GM11168 (cell line): ENCODE measurements at regions not wholly inside any gene's neighbourhood (a gene's known extent, or its start where the extent isn't known, plus 50 kb on each side); places are given as distances from the start of the nearest gene placed in this dataset.
"Not testable (repeated sequence)": the region's sequence is repeated elsewhere in the genome, so short reads cannot be mapped to it uniquely, and the experiment has no call there.

Experiments used
- in situ Hi-C: fragments of 300-500 bp; cut with MboI; formaldehyde crosslinking; loops from one replicate; pipeline ENCODE4 v1.12.0; 2022; ENCODE audit warnings: low sequenced_read_pairs; ENCODE audit not compliant: unreplicated experiment

DNA sequence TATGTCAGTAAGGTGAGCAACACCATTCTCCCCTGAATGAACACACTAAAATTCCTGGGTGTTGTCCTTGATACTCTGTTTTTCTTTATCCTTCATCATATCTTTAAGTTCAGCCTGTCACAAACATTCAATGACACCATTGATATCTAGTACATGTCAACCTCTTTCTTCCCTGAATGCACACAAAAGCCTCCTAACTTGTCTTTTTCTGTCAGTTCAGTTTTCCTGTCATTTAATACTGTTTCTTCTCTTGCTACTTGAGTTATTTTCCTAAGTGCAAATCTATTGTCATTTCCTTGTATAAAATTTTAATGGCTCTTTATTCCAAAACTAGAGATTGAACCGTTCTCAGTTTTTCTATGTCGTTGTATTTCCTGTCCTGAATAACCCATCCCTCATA is 1107.6 kb upstream of the SLC39A10 start:
- in situ Hi-C loops: no loop called here

DNA sequence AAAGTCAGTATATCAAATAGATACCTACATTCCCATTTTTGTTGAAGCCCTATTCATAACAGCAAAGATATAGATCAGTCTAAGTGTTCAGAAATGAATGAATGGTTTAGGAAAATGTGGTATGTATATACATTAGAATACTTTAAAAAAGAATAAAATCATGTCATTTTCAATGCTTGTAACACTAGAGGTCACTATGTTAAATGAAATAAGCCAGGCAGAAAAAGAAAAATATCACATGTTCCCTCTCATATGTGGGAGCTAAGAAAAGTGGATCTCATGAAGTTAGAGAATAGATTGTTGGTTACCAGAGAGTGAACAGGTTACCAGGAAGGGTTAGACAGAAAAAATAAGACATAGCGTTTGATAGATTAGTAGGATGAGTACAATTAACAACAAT is 1111.0 kb upstream of the SLC39A10 start:
- in situ Hi-C loops: no loop called here

DNA sequence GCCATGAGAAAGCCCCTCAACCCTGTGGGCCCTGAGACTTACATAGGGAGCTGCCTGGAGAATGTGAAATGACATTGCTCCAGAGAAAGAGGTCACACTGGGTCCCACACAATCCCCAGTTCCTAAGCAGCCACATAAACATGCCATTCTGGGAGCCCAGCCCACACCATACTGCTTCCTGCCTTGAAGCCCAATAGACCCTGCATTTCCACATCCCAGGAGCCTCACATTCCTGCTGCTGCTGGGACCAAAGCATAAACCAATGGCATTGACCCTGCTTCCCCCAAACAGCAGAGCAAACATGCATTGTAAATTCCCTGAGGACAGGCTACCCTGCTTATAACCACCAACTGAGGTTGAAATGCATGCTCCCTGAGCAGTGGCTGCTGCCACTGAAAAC is 1117.6 kb upstream of the SLC39A10 start:
- in situ Hi-C loops: no loop called here

DNA sequence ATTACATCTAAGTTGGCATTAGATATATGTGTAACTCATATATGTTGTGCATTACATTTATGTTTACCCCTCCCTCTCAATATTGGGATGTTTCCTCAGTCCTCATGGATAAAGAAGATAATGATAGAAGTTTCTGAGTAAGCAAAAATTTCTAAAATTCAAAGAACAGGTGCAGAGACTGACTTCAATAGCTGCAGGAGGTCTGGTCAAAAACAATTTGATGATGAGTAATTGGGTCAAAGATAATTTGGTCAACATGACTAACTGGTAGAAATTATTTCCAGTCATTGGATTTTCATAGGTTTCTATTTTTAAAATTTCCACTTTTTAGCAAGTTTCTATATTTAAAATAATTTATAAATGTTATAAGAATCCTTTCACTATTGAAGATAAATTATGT is 1130.9 kb upstream of the SLC39A10 start:
- in situ Hi-C loops: no loop called here

DNA sequence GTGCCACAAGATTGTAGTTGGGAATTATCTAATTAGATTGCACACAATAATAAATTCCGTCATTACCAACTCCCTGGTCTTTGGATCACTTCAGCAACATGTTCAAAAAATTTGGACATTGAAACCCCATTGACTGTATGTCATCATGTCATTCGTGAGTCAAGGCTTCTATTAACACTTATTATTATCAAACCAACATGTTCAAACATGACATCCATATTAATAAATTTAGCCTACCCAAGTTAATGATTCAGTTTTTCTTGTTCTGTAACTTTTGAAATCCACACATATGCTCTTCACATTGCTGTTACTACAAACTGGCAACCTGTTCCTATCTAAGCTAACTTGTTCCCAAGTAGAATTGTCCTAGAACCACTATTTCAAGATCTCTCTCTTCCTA is 1142.7 kb upstream of the SLC39A10 start:
- in situ Hi-C loops: no loop called here

DNA sequence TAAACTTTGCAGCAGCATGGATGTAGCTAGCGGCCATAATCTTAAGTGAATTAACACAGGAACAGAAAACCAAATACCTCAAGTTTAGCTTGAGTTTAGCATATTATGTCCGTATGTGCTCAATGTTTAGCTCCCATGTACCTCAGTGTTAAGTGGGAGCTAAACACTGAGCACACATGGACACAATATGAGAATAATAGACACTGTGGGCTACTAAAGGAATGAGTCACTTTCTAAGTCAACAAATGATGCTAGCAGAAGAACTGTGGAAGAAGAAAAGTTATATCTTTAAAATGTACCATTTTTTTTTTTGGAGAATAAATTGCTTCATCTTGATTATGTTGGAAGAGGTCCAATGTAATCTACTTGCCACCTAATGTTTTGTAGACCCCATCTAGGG is 1146.0 kb upstream of the SLC39A10 start:
- in situ Hi-C loops: not testable (repeated sequence)

DNA sequence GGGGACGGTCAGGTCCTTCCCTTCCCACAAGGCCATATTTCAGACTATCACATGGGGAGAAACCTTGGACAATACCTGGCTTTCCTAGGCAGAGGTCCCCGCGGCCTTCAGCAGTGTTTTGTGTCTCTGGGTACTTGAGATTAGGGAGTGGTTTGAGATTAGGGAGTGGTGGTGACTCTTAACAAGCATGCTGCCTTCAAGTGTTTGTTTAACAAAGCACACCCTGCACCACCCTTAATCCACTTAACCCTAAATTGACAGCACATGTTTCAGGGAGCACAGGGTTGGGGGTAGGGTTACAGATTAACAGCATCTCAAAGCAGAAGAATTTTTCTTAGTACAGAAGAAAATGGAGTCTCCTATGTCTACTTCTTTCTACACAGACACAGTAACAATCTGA is 1152.2 kb upstream of the SLC39A10 start:
- in situ Hi-C loops: not testable (repeated sequence)

DNA sequence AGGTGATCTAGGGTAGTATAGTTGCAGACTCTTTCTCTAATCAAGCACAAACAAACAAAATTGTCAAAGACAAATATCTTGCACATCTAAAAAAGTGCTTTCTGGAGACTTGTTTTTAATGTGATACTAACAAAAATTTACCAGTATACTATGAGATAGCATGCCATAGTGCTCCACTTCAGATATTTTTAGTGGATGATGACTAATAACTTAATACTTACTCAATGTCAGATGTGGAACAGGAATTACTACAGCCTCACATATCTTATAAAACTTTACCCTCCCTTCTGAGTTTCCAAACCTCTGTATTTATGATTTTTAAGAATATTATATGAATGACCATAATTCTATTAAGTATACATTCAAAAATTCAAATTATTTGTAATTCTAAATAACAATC is 1162.0 kb upstream of the SLC39A10 start:
- in situ Hi-C loops: no loop called here

DNA sequence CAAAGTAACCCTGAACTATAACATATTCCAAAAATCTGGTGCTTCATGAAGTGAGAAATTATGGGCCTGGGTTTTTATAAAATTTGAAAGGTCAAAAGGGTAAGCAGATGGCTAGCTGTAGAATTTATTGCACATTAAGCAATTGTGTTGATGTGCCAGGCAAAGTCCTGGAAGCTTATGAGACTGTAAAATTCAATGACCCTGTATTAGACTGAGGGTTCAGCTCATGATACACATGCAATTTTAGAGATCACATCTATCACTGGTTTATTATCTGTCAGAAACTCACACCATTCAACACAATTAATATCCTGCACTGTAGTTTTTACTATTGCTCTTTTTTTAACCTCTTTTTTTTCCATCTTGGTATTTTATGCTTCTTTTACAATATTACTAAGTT is 1162.6 kb upstream of the SLC39A10 start:
- in situ Hi-C loops: no loop called here

DNA sequence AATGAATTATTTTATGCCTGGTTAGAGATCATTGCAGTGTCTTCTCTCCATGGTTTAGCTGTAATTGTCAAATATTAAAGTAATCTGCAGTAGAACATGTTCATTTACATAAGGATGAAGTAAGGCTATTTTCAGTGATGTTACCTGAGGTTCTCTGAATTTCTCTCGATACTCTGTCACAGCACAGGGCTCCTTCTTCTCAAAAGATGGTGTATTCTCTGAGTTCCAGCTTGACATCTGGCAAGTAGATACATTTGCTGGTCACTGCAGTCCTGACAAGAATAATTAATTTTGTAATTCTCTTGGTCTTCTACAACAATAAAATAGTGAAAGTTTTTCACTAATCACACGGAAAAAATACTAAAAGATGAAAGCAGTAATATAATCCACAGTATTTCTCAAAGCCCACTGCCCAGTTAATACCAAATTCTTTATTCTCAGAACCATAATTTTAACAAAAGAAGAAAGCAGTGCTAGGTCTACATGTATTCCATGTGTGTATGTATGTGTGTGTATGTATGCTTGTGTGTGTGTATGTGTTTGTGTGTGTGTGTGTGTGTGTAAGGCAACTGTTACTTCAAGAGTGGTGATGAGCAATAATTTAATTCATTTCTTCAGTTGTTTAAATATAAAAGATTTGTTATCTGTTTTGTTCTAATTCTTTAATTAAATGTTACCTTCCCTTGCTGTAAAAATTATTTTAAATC is 1165.5 kb upstream of the SLC39A10 start:
- in situ Hi-C loops: no loop called here

DNA sequence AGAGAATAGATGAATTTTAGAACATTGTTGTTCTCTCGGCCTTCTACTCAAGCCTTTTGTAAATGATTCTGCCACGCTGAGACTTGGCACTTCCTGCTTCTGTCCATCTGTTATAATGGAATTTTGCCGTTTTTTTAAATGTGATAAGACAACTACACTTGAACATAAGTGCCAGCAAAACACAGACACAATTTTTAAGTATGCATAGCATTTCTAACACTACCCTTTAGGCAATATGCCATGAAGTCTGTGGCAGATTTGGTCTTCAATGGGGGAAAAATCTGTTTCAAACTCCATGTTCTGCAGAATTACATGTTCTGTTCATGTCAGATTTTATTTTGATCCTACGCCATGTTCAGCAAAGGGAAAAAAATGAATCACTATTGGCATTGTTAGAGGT is 1170.7 kb upstream of the SLC39A10 start:
- in situ Hi-C loops: no loop called here

DNA sequence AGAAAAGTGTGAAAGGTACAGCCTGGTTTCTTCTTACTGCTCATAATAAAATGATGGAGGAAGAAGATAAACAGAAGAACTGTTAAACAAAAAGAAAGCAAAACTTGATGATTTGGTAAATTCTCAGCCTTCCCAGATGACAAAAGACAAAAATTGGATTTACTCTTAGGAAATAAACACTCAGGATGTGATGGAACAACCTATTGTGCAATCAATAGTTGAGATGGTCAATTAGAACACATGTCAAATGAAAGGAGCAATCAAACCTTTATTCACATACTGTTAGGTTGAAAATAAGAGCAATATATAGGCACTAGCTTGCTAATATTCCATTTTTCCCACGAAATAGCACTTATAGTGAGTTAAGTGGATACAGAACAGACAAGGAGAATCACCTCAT is 1174.0 kb upstream of the SLC39A10 start:
- in situ Hi-C loops: no loop called here

DNA sequence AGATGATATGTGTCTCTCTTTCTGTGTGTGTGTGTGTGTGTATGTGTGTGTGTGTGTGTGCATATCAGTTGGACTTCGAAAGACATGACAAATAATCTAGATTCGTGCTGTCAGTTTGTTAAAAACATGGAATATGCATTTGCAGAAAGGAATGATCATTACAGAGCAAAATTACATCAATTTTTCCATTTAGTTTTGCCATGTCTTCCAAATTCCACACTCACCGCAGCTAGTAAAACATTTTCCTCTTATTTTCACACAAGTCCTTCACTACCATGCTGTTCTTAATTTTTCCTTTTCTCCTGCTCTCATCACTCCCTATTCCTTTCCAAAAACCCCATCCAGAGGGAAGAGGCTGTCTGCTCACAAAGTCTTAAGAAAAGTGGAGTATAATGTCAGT is 1191.4 kb upstream of the SLC39A10 start:
- in situ Hi-C loops: no loop called here

DNA sequence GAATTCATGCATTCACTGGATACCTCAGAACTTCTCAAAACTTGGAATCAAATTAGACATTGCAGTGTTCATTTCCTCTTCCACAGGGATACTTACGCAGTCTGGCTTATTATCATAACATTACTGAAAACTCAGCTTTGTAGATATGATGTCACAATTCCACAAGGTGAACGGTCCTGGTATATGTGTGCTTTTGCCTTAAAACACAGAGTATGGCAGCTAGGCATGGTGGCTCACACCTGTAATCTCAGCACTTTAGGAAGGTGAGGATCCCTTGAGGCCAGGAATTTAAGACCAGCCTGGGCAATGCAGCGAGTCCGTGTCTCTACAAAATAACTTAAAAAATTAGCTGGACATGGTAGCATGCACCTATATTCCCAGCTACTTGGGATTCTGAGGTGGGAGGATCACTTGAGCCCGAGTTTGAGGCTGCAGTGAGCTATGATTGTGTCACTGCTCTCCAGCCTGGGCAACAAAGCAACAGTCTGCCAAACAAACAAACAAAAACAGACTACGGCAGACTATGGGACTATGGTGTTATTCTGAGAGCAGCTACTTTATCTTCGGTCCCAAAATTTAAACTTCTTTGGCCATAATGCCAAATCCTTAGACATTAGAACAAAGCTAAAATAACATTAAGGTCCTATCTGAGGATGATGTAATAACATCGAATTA is 1191.9 kb upstream of the SLC39A10 start:
- in situ Hi-C loops: no loop called here

DNA sequence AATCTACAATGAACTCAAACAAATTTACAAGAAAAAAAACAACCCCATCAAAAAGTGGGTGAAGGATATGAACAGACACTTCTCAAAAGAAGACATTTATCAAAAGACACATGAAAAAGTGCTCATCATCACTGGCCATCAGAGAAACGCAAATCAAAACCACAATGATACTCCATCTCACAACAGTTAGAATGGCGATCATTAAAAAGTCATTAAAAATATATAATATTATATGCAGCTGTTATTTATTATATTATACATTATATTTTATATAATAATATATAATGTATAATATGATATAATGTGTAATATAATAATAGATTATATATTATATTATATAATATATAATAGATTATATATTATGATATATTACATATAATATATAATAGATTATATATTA is 1194.1 kb upstream of the SLC39A10 start:
- in situ Hi-C loops: not testable (repeated sequence)

DNA sequence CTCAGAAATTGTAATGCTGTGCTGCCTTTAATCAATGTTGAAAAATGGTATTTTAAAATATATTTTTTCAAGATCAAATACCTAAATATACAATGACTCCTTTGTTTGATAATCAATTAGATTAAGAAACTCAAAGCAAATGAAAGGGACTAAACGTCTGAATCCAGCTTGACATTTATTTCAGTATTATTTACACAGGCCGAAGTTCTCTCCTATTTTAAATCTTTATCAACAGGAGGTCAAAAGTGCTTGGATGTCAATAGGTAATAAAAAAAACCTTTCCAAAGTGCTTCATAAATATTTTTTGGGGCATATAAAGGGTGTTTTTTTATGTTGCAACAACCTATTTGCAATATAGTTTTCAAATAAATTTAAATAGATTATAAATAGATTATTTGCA is 1201.7 kb upstream of the SLC39A10 start:
- in situ Hi-C loops: no loop called here

DNA sequence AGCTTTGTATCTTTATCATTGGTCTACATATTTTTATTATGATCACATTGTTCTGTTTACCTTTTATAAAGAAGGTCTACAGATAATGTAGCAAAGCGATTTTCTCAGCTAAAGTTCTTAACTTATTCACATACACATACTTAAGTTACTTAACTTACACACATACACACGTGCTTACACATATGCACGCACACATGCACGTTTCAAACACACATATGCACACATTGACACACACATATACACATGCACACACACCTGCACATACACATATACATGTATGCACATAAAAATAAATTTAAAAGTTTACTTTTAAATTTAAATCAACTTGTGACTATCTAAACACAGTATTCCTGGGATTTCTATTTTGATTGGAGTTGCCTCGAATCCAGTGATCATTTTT is 1204.5 kb upstream of the SLC39A10 start:
- in situ Hi-C loops: no loop called here

DNA sequence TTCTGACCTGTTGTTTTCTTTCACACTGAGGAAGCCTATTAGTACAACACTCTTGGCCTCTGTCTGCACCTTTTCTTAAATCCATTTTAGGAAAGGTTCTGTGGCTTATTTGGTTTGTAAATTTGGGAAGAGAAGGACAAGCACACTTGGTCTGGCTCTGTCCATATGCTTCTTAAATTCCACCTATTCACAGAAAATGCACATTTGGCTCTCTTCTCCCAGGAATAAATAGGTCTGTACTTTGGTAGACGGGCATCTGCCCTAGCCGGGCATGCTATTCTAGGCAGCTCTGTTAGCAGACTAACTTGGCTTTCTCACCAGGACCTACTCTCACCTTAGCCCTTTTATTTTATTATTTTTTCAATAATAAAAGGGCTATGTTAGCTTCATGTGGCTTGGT is 1211.8 kb upstream of the SLC39A10 start:
- in situ Hi-C loops: no loop called here

DNA sequence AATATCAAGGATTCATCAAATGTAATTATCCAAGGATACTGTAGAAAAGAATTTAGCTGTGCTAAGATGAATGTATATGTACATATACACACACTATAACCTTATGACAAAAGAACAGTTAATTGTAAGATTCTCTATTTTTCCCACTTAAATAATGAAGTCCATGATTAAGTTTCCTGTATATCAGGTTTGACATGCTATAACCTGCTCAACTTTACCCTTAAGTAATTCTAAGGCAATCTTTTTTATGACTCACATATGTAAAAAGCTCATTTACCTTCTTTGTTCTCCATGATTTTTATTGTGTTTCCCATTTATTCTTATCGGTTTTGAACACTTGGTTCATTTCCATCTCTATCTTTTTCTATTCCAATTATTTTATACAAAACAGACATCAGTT is 1213.1 kb upstream of the SLC39A10 start:
- in situ Hi-C loops: no loop called here

DNA sequence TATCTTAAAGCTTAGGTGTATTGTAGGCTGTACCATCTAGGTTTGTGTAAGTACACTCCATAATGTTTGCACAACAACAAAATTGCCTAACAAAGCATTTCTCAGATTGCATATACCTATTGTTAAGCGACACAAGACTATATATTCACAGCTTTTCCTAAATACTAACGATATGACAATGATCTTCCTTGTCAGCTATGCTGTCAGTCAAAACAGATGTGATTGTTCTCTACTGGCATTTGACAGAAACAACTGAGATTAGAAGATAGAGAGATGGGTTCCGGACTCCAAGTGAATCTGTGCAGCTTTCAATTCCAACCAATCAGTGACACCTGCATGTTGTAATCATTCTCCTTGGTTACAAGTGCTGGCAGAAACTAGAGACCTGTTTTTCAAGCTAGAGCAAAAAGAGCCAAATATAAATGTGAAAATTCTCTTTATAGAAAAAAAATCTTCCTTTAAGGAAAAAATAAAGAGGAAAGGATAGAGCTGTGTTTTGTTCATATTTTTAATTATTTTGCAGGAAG is 1232.3 kb upstream of the SLC39A10 start:
- in situ Hi-C loops: no loop called here

DNA sequence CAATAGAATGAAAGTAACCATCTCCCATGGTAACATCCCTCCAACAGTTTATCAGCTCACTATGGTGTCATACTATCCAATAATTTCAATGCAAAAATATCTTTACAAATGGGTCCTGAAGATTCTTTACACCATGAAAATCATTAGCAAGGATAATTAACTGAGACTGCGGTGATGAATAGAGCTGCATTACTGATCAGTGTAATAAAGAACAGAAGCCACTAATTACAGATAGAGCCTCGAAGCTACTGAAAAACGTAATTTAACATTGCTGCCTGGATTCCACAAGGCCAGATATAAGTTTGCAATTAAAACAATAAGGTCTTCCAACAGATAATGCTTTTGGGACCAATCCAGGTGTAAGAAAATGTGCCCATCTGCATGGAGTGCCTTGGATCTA is 1245.8 kb upstream of the SLC39A10 start:
- in situ Hi-C loops: no loop called here

DNA sequence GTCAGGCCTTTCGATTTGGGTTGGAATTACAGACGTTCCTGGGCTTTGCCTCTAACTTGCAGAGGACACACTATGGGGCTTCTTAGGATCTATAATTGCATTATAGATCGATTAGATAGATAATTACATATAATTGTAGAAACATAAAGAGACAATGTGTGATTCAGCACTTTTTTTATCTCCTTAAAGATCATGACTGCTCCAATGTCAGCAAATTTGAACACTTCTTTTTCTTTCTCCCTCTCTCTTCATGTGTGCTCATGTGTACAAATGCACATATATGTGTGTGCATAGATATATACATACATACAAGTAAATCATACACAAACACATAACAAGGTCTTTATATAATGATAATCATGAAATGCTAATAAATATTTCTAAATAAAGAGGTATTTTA is 1261.2 kb upstream of the SLC39A10 start:
- in situ Hi-C loops: no loop called here
